ENCODE measurements at regions not wholly inside any gene's neighbourhood (a gene's known extent, or its start where the extent isn't known, plus 50 kb on each side); places are given as distances from the start of the nearest gene placed in this dataset.

DNA sequence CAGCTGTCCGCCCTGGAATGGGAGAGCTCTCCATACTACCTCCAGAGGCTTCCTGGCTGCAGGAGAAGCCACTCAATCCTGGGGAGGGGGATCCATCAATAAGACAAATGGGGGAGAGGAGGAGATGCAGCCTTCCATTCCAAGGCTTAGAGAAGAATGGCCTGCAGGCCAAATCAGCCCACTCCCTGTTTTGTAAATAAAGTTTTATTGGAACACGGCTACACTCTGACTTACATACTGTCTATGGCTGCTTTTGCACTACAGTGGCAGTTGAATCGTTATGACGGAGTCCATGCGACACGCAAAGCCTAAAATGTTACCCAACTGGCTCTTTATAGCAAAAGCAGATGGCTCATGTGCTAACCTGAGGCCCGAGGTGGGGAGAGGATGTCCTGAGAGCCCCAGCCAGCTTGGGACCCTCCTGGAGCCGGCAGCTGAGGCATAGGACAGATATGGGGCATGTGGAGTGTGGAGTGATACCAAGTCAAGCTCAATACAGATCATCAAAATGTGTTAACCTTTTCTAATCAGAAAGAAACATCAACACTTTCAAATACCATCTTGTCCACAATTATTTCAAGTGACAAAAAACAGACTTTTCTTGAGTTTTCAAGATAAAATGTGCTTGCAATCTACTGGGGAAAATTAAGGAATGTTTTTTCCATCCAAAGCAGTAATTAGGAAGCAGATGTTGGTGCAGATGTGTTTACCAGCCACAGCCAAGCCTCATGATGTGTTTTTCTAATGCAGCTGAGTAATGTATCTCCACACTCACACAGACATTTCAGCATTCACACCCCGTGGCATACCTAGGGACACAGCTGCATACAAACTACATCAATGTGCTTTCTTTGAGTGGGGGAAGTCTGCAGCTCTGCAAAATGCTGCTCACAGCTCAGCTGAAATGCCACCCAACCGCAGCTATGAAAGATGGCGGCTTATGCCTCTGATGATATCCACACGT, 181.6 kb downstream of the SHANK2 start:
- TF ChIP-seq MYC (IDR thresholded peaks at IDR 0.05; ENCODE audit: low read depth, low read length) (no peak), POLR2A (IDR thresholded peaks at IDR 0.05; ENCODE audit: low read depth, low read length) (no peak), JUN (IDR thresholded peaks at IDR 0.05; ENCODE audit: borderline replicate concordance, insufficient read depth, insufficient read length, low read depth) (no peak), GATA2 (IDR thresholded peaks at IDR 0.05; ENCODE audit: insufficient read depth, insufficient read length, low read depth, low read length) (no peak), FOS (IDR thresholded peaks at IDR 0.05; ENCODE audit: borderline replicate concordance, insufficient read depth, low read length) (no peak), POLR2AphosphoS5 (IDR thresholded peaks at IDR 0.05; ENCODE audit: insufficient read depth, low read depth, low read length) (no peak), EZH2 (IDR thresholded peaks at IDR 0.05; ENCODE audit: borderline replicate concordance, low read depth, low read length, severe bottlenecking) (no peak)
- TF ChIP-seq, protein P1, sequence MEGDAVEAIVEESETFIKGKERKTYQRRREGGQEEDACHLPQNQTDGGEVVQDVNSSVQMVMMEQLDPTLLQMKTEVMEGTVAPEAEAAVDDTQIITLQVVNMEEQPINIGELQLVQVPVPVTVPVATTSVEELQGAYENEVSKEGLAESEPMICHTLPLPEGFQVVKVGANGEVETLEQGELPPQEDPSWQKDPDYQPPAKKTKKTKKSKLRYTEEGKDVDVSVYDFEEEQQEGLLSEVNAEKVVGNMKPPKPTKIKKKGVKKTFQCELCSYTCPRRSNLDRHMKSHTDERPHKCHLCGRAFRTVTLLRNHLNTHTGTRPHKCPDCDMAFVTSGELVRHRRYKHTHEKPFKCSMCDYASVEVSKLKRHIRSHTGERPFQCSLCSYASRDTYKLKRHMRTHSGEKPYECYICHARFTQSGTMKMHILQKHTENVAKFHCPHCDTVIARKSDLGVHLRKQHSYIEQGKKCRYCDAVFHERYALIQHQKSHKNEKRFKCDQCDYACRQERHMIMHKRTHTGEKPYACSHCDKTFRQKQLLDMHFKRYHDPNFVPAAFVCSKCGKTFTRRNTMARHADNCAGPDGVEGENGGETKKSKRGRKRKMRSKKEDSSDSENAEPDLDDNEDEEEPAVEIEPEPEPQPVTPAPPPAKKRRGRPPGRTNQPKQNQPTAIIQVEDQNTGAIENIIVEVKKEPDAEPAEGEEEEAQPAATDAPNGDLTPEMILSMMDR (IDR thresholded peaks at IDR 0.05; ENCODE audit: extremely low read depth in 1 of 2, insufficient read depth in 1 of 2, low read depth in 1 of 2, low read length in 2 of 2), result no peak
- TF ChIP-seq, protein P2, sequence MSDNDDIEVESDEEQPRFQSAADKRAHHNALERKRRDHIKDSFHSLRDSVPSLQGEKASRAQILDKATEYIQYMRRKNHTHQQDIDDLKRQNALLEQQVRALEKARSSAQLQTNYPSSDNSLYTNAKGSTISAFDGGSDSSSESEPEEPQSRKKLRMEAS (IDR thresholded peaks at IDR 0.05; ENCODE audit: insufficient read depth, insufficient read length), result no peak

Measured in endothelial cell of umbilical vein (primary cell).